H9 (cell line): ENCODE measurements at regions not wholly inside any gene's neighbourhood (a gene's known extent, or its start where the extent isn't known, plus 50 kb on each side); places are given as distances from the start of the nearest gene placed in this dataset.

Experiments
- DNase-seq: peaks from one replicate; pipeline ENCODE4 v3.0.0-alpha.2; 2017
- H2AFZ ChIP-seq: one replicate; pipeline ENCODE4 v1.6.1; 2013; ENCODE audit warnings: mild to moderate bottlenecking, low read length, control low read depth, moderate library complexity
- H2AK5ac ChIP-seq: 2 replicates; pipeline ENCODE4 v1.6.1; 2013; ENCODE audit warnings: low read length, control low read depth, mixed read lengths; ENCODE audit not compliant: insufficient read length
- H2BK120ac ChIP-seq: one replicate; pipeline ENCODE4 v1.6.1; 2013; ENCODE audit warnings: low read depth, mild to moderate bottlenecking, low read length, control low read depth, inconsistent platforms; ENCODE audit not compliant: poor library complexity, severe bottlenecking
- H2BK12ac ChIP-seq: 2 replicates; pipeline ENCODE4 v1.6.1; 2013; ENCODE audit warnings: low read length, control low read depth, mixed read lengths, low read depth; ENCODE audit not compliant: insufficient read length
- H2BK15ac ChIP-seq: 2 replicates; pipeline ENCODE4 v1.6.1; 2013; ENCODE audit warnings: low read depth, low read length, control low read depth
- H2BK20ac ChIP-seq: one replicate; pipeline ENCODE4 v1.6.1; 2013; ENCODE audit warnings: low read depth, mild to moderate bottlenecking, low read length, control low read depth, inconsistent platforms; ENCODE audit not compliant: poor library complexity, severe bottlenecking
- H2BK5ac ChIP-seq: 2 replicates; pipeline ENCODE4 v1.6.1; 2013; ENCODE audit warnings: low read length, control low read depth, mixed read lengths; ENCODE audit not compliant: insufficient read length
- H3K14ac ChIP-seq: 2 replicates; pipeline ENCODE4 v1.6.1; 2013; ENCODE audit warnings: low read length, control low read depth; ENCODE audit not compliant: insufficient read depth
- H3K18ac ChIP-seq: 2 replicates; pipeline ENCODE4 v1.6.1; 2013; ENCODE audit warnings: low read depth, mild to moderate bottlenecking, mixed read lengths, low read length, control low read depth; ENCODE audit not compliant: insufficient read length
- H3K23ac ChIP-seq: 2 replicates; pipeline ENCODE4 v1.6.1; 2013; ENCODE audit warnings: low read length, control low read depth, mixed read lengths, low read depth; ENCODE audit not compliant: insufficient read length
- H3K23me2 ChIP-seq: 2 replicates; pipeline ENCODE4 v1.6.1; 2013; ENCODE audit warnings: low read depth, mild to moderate bottlenecking, mixed read lengths, low read length, control low read depth; ENCODE audit not compliant: insufficient read length, poor library complexity, severe bottlenecking
- H3K27ac ChIP-seq: 2 replicates; pipeline ENCODE4 v1.5.1; 2013; ENCODE audit warnings: low read length, control low read depth, mixed read lengths, low read depth; ENCODE audit not compliant: insufficient read length
- H3K27me3 ChIP-seq: 2 replicates; pipeline ENCODE4 v1.6.1; 2013; ENCODE audit warnings: low read length, control low read depth, inconsistent platforms; ENCODE audit not compliant: insufficient read depth
- H3K4ac ChIP-seq: 2 replicates; pipeline ENCODE4 v1.6.1; 2013; ENCODE audit warnings: low read depth, mild to moderate bottlenecking, control low read depth, inconsistent platforms, low read length, moderate library complexity
- H3K4me1 ChIP-seq: 2 replicates; pipeline ENCODE4 v1.6.1; 2013; ENCODE audit warnings: low read length, control low read depth, inconsistent platforms; ENCODE audit not compliant: insufficient read depth
- H3K4me2 ChIP-seq: 2 replicates; pipeline ENCODE4 v1.6.1; 2013; ENCODE audit warnings: low read length, control low read depth, mixed read lengths; ENCODE audit not compliant: insufficient read length, insufficient read depth
- H3K56ac ChIP-seq: 2 replicates; pipeline ENCODE4 v1.6.1; 2013; ENCODE audit warnings: low read depth, mild to moderate bottlenecking, mixed read lengths, low read length, control low read depth; ENCODE audit not compliant: insufficient read length
- H3K79me1 ChIP-seq: 2 replicates; pipeline ENCODE4 v1.6.1; 2013; ENCODE audit warnings: low read depth, mild to moderate bottlenecking, moderate library complexity, low read length, control low read depth, inconsistent platforms; ENCODE audit not compliant: insufficient read depth, poor library complexity, severe bottlenecking
- H3K79me2 ChIP-seq: 2 replicates; pipeline ENCODE4 v1.6.1; 2013; ENCODE audit warnings: low read length, control low read depth, inconsistent platforms; ENCODE audit not compliant: insufficient read depth
- H3K9ac ChIP-seq: 2 replicates; pipeline ENCODE4 v1.6.1; 2013; ENCODE audit warnings: low read length, control low read depth, mixed read lengths; ENCODE audit not compliant: insufficient read length; ENCODE audit errors: extremely low read depth
- H3K9me3 ChIP-seq: one replicate; pipeline ENCODE4 v1.6.1; 2013; ENCODE audit warnings: low read depth, low read length, inconsistent platforms; ENCODE audit not compliant: control insufficient read depth
- H3T11ph ChIP-seq: one replicate; pipeline ENCODE4 v1.6.1; 2013; ENCODE audit warnings: mild to moderate bottlenecking, low read length, control low read depth, inconsistent platforms
- H4K20me1 ChIP-seq: one replicate; pipeline ENCODE4 v1.6.1; 2013; ENCODE audit not compliant: control insufficient read depth, insufficient read length, insufficient read depth
- H4K5ac ChIP-seq: 2 replicates; pipeline ENCODE4 v1.6.1; 2013; ENCODE audit warnings: low read depth, mild to moderate bottlenecking, mixed read lengths, low read length, control low read depth; ENCODE audit not compliant: insufficient read length
- H4K8ac ChIP-seq: replicated peaks from 2 replicates; pipeline ENCODE4 v1.6.1; 2013; ENCODE audit warnings: low read length, control low read depth, mixed read lengths, low read depth; ENCODE audit not compliant: insufficient read length
- H4K91ac ChIP-seq: 2 replicates; pipeline ENCODE4 v1.6.1; 2013; ENCODE audit warnings: low read depth, mild to moderate bottlenecking, moderate library complexity, mixed read lengths, low read length, control low read depth; ENCODE audit not compliant: insufficient read length
- H3K27ac Mint-ChIP-seq, 3 experiments: 2 replicates in 2 of 3; 3 replicates in 1 of 3; pipeline ENCODE4 v1.8.0; 2020 to 2021; ENCODE audit warnings: mixed read lengths in 3 of 3, mild to moderate bottlenecking in 1 of 3, moderate library complexity in 1 of 3
- H3K27me3 Mint-ChIP-seq: 2 replicates; pipeline ENCODE4 v1.8.0; 2021; ENCODE audit warnings: low read depth, mild to moderate bottlenecking, moderate library complexity, mixed read lengths
- H3K36me3 Mint-ChIP-seq, 3 experiments: 2 replicates in 2 of 3; 3 replicates in 1 of 3; pipeline ENCODE4 v1.8.0; 2020 to 2021; ENCODE audit warnings: low read depth in 3 of 3, mixed read lengths in 3 of 3; ENCODE audit not compliant: insufficient read depth in 1 of 3
- H3K4me1 Mint-ChIP-seq, 2 experiments: 2 replicates each; pipeline ENCODE4 v1.8.0; 2020; ENCODE audit warnings: mixed read lengths in 2 of 2
- H3K4me3 Mint-ChIP-seq, 2 experiments: 2 replicates in 1 of 2; 3 replicates in 1 of 2; pipeline ENCODE4 v1.8.0; 2020 to 2021; ENCODE audit warnings: mild to moderate bottlenecking in 2 of 2, mixed read lengths in 2 of 2, moderate library complexity in 1 of 2
- H3K9me3 Mint-ChIP-seq, 2 experiments: 2 replicates in 1 of 2; 3 replicates in 1 of 2; pipeline ENCODE4 v1.8.0; 2020; ENCODE audit warnings: mild to moderate bottlenecking in 2 of 2, mixed read lengths in 2 of 2, moderate library complexity in 1 of 2
- CTCF ChIP-seq: fragments of 200-600 bp; sonication (generic); conservative IDR thresholded peaks from 3 replicates; pipeline ENCODE4 v1.8.0; 2021; ENCODE audit warnings: antibody characterized with exemption, mild to moderate bottlenecking
- WGBS: extraction: QIAGEN DNeasy Blood & Tissue Kit; methylation state at CpG from one replicate; pipeline ENCODE4 v1.1.7; 2013; ENCODE audit warnings: missing lambda C conversion rate, low lambda C conversion rate, mixed read lengths; ENCODE audit not compliant: insufficient read length; ENCODE audit errors: extremely low coverage; 5-methylcytosine and 5-hydroxymethylcytosine counted together

- peaks cover 18 to 21% of the 10 kb centered on the region in 2 experiments for H3K9me3 Mint-ChIP-seq
Observed at GRCh38 chr9:26695298-26695622, 197.3 kb downstream of the CAAP1 start.

More at GRCh38 chr9:26695298-26695622, 197.3 kb downstream of the CAAP1 start:
- Histone ChIP-seq H2BK120ac (no peak overlapping the region), H3K27me3 (no peaks in the 10 kb centered on the region), H2BK5ac (no peak overlapping the region), H3K9me3 (no peaks in the 10 kb centered on the region), H2BK20ac (no peak overlapping the region), H3K18ac (no peak overlapping the region), H3K9ac (no peak overlapping the region), H4K91ac (no peak overlapping the region), H3K4ac (no peak overlapping the region), H2BK12ac (no peak overlapping the region), H3K27ac (no peak overlapping the region), H2AFZ (no peak overlapping the region), H3K23me2 (no peaks in the 10 kb centered on the region), H2BK15ac (no peak overlapping the region), H3K4me1 (no peaks in the 10 kb centered on the region), H4K8ac (no peak overlapping the region), H3K14ac (no peak overlapping the region), H3K4me2 (no peak overlapping the region), H4K5ac (no peak overlapping the region), H3K56ac (no peak overlapping the region), H3K79me2 (no peaks in the 10 kb centered on the region), H3K23ac (no peak overlapping the region), H4K20me1 (no peaks in the 10 kb centered on the region), H3K79me1 (no peaks in the 10 kb centered on the region), H2AK5ac (no peak overlapping the region), H3T11ph (no peak overlapping the region)
- peaks cover 4 to 15% (median 10%) of the 10 kb centered on the region in 3 experiments; a peak in 4 of 7 replicates for H3K36me3 Mint-ChIP-seq
- no peak for DNase-seq
- H3K4me3 Mint-ChIP-seq: no peak overlapping the region
- no CpG with 5 or more reads among the region's 1 CpG for WGBS
- no peaks in the 10 kb centered on the region for H3K27me3 Mint-ChIP-seq
- H3K4me1 Mint-ChIP-seq: no peaks in the 10 kb centered on the region
- H3K27ac Mint-ChIP-seq: no peak overlapping the region
- TF ChIP-seq CTCF: no peak
